ENCODE measurements at regions not wholly inside any gene's neighbourhood (a gene's known extent, or its start where the extent isn't known, plus 50 kb on each side); places are given as distances from the start of the nearest gene placed in this dataset.
A peak's percentile ranks its signal among the peaks of the same experiment; 100 is the strongest.

GRCh38 chr2:144290276-144290675 lies 229.6 kb downstream of the ZEB2 start:
- no peak overlapping the region for H3K27ac ChIP-seq (ENCODE audit: low read depth in 1 of 2, low read length in 2 of 2)
- H3K4me3 Mint-ChIP-seq = no peak overlapping the region

GRCh38 chr2:144288438-144288837 lies 231.5 kb downstream of the ZEB2 start:
- H3K9me3 Mint-ChIP-seq = peaks cover 0 to 10% (median 0%) of the 10 kb centered on the region in 7 donors
- no CpG with 5 or more reads among the region's 3 CpGs for WGBS (ENCODE audit: insufficient coverage)
- H3K36me3 Mint-ChIP-seq = peaks cover 0 to 5% of the 10 kb centered on the region in 2 donors

More at GRCh38 chr2:144290276-144290675, 229.6 kb downstream of the ZEB2 start:
- no peak for TF ChIP-seq CTCF (IDR thresholded peaks at IDR 0.05)
- H3K79me2 ChIP-seq (ENCODE audit: insufficient read depth, low read length) = no peaks in the 10 kb centered on the region
- intact Hi-C loops (cut with micrococcal nuclease) = no loop called here
- no peaks in the 10 kb centered on the region for H3K9me3 ChIP-seq (replicated peaks in 1 of 2; ENCODE audit: control insufficient read depth in 1 of 2, insufficient read depth in 1 of 2, low read length in 2 of 2)
- no peak for DNase-seq
- no peaks in the 10 kb centered on the region for H3K27me3 ChIP-seq (ENCODE audit: control insufficient read depth in 2 of 2, insufficient read depth in 2 of 2, low read length in 2 of 2)
- H3K4me2 ChIP-seq (replicated peaks; ENCODE audit: extremely low read depth, low read length, poor library complexity, severe bottlenecking) = no peak overlapping the region
- no peaks in the 10 kb centered on the region for H4K20me1 ChIP-seq (ENCODE audit: insufficient read depth, low read length)
- peaks cover 0 to 10% (median 0%) of the 10 kb centered on the region in 7 donors for H3K9me3 Mint-ChIP-seq
- no peak overlapping the region for H2AFZ ChIP-seq (ENCODE audit: insufficient read depth, low read depth, low read length, poor library complexity, severe bottlenecking)
- no peaks in the 10 kb centered on the region for H3K4me1 ChIP-seq (ENCODE audit: control insufficient read depth in 1 of 2, insufficient read depth in 2 of 2, low read length in 2 of 2)
- H3K4me1 Mint-ChIP-seq = no peaks in the 10 kb centered on the region
- no peak overlapping the region for H3K9ac ChIP-seq (ENCODE audit: insufficient read depth, low read length, poor library complexity, severe bottlenecking)
- WGBS (ENCODE audit: insufficient coverage) = 100% methylated on average over 1 of the region's 1 CpG
- no peaks in the 10 kb centered on the region for H3K27me3 Mint-ChIP-seq (ENCODE audit: low read depth in 3 of 3)
- H3K36me3 Mint-ChIP-seq = peaks cover 0 to 5% of the 10 kb centered on the region in 2 donors
- no peak overlapping the region for H3K4me3 ChIP-seq (replicated peaks in 1 of 3; ENCODE audit: low read depth in 2 of 3, low read length in 3 of 3)
- peak overlapping the region in 1 of 7 donors; percentile 50 for H3K27ac Mint-ChIP-seq
- no peaks in the 10 kb centered on the region for H3K36me3 ChIP-seq (replicated peaks in 1 of 2; ENCODE audit: control insufficient read depth in 1 of 2, insufficient read depth in 2 of 2, low read length in 2 of 2)

More at GRCh38 chr2:144288438-144288837, 231.5 kb downstream of the ZEB2 start:
- Histone ChIP-seq H3K9ac (ENCODE audit: insufficient read depth, low read length, poor library complexity, severe bottlenecking) (no peak overlapping the region), H3K4me1 (ENCODE audit: control insufficient read depth in 1 of 2, insufficient read depth in 2 of 2, low read length in 2 of 2) (no peaks in the 10 kb centered on the region), H3K4me3 (replicated peaks in 1 of 3; ENCODE audit: low read depth in 2 of 3, low read length in 3 of 3) (no peak overlapping the region), H3K27ac (ENCODE audit: low read depth in 1 of 2, low read length in 2 of 2) (no peak overlapping the region), H3K27me3 (ENCODE audit: control insufficient read depth in 2 of 2, insufficient read depth in 2 of 2, low read length in 2 of 2) (no peaks in the 10 kb centered on the region), H3K36me3 (replicated peaks in 1 of 2; ENCODE audit: control insufficient read depth in 1 of 2, insufficient read depth in 2 of 2, low read length in 2 of 2) (no peaks in the 10 kb centered on the region), H4K20me1 (ENCODE audit: insufficient read depth, low read length) (no peaks in the 10 kb centered on the region), H3K4me2 (replicated peaks; ENCODE audit: extremely low read depth, low read length, poor library complexity, severe bottlenecking) (no peak overlapping the region), H3K9me3 (replicated peaks in 1 of 2; ENCODE audit: control insufficient read depth in 1 of 2, insufficient read depth in 1 of 2, low read length in 2 of 2) (no peaks in the 10 kb centered on the region), H3K79me2 (ENCODE audit: insufficient read depth, low read length) (no peaks in the 10 kb centered on the region), H2AFZ (ENCODE audit: insufficient read depth, low read depth, low read length, poor library complexity, severe bottlenecking) (no peak overlapping the region)
- TF ChIP-seq CTCF (IDR thresholded peaks at IDR 0.05) = no peak
- H3K4me3 Mint-ChIP-seq = no peak overlapping the region
- H3K27me3 Mint-ChIP-seq (ENCODE audit: low read depth in 3 of 3) = no peaks in the 10 kb centered on the region
- no peaks in the 10 kb centered on the region for H3K4me1 Mint-ChIP-seq
- intact Hi-C loops (cut with micrococcal nuclease) = no loop called here
- H3K27ac Mint-ChIP-seq = peak overlapping the region in 1 of 7 donors; percentile 30
- DNase-seq = no peak

Measured in CD14-positive monocyte (primary cell).